ENCODE measurements at regions not wholly inside any gene's neighbourhood (a gene's known extent, or its start where the extent isn't known, plus 50 kb on each side); places are given as distances from the start of the nearest gene placed in this dataset.

DNA sequence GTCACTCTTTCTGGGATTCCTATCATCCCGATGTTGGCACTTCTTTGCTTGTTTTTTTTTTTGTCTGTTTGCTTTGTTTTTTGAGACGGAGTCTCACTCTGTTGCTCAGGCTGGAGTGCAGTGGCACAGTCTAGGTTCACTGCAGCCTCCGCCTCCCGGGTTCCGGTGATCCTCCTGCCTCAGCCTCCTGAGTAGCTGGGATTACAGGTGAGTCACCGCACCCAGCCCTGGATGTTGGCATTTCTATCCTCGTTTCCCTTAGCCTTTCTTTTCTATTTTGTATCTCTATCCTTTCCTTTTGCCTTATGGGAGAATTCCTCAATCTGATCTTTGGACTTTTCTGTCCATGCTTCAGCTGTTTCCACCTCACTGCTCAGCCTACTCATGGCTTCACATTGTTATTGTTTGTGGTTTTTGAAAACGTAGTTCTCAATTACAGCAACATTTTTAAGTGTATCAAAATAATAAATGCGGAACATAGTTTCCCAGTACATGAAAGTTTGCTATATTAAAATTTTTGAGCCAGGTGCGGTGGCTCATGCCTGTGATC, 62.1 kb upstream of the ZNF516 start:
- in situ Hi-C loops (cut with HindIII; ENCODE audit: low sequenced_read_pairs): no loop called here

DNA sequence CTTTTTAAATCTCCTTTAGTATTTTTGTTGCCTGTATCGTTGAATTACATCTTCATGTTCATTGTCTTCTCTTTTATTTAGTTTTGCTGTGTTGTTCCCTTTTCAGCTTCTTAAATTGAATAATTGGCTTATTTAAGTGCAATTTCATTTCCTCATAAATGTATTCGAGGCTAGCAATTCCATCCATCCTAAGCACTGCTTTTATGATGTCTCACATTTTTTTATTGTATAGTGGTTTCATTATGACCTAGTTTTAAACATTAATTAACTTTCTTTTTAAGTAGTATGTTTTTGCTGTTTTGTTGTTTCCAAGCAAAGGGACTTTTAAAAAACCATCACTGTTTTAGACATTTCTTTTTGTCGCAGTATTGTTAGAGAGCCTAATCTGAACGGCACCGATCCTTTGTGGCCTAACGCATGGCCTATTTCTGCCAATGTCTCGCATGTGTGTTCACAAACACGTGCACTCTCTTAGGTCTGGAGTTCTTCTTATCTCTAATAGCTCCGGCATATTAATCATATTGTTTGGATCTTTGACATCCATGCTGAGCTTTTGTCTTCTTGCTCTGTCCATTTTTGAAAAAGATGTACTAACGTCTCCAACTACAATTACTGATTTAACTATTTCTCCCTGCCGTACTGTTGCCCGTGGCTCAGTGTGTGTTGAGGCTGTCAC, 59.6 kb upstream of the ZNF516 start:
- in situ Hi-C loops (cut with HindIII; ENCODE audit: low sequenced_read_pairs): no loop called here

DNA sequence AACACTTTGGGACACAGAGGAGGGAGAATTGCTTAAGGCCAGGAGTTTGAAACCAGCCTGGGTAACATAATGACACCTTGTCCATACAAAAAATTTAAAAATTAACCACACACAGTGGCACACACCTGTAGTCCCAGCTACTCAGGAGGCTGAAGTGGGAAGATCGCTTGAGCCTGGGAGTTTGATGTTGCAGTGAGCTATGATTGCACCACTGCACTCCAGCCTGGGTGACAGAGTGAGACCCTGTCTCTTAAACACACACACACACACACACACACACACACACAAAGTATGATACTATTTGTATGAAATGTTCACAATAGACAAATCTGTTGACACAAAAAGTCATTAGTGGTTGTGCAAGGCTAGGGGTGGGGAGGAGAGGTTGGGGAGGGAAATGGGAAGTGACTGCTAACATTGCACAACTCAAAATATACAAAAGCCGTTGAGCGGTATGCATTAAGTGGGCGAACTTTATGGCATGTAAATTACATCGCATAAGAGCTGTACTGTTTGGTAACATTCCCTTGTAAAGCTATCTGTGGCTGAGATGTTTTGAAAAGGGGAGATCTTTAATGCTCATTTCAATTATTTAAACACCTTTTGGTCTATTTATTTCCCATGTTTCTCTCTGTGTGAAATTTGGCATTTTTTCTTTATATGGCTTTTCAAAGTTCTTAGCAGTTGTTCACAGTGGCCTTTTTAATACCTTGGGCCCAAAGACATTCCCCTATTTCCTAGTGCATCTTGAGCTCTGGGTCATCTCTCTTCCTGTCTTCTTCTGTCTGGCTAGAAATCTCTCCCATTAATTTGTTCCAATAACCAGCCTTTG, 58.9 kb upstream of the ZNF516 start:
- in situ Hi-C loops (cut with HindIII; ENCODE audit: low sequenced_read_pairs): no loop called here

DNA sequence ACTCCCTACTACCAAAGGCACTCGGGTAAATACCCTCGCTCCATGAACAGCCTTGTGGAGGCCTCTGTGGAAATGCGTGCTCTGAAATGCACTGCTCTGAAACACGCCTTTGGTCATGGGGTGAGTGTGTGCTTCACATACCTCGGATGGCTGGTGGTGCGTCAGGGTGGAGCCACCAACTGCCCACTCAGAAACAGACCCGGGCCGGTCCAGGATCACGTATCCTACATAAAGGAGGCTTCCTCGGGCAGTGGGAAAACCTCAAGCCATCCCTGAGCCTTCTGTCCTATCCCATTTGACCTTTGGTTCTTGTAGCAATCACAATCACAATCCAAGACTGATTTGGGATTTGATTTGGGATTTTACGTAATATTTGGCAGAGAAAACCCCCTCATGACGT, 53.5 kb upstream of the ZNF516 start:
- in situ Hi-C loops (cut with HindIII; ENCODE audit: low sequenced_read_pairs): no loop called here

DNA sequence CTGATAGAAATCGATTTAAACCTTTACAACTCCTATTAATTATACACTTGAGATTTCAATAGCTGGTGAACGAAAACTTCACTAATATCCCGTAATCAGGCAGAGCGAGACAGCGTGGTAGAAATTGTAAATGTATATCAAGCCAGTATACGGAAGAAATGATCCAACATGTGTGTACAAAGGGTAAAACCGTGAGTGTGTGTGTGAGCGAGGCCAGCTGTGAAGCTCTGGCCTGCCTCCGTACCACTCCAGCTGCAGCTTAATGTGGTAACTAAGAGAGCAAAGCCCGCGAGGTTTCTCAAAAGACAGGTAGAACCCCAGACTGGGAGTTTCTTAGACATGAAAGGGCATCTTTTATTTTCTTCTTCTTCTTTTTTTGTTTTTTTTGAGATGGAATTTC, 52.3 kb upstream of the ZNF516 start:
- in situ Hi-C loops (cut with HindIII; ENCODE audit: low sequenced_read_pairs): no loop called here

DNA sequence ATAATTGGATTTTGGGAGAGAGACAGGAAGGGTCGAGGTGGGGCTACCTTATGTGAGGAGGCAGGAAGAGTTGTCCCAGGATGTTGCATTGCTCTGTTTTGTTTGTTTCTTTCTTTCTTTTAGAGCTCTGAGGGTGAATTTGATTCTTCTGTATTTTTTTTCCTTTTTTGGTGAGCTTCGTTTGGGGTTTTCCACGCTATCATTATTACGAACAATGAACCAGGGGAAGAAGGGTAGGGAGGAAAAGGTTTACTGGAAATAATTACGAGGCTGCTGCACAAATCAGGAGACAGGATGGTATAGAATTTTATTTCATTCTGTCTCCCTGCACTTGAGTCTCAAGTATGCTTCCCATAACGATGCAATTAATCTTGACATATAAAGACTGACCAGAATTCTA, 51.4 kb upstream of the ZNF516 start:
- in situ Hi-C loops (cut with HindIII; ENCODE audit: low sequenced_read_pairs): no loop called here

DNA sequence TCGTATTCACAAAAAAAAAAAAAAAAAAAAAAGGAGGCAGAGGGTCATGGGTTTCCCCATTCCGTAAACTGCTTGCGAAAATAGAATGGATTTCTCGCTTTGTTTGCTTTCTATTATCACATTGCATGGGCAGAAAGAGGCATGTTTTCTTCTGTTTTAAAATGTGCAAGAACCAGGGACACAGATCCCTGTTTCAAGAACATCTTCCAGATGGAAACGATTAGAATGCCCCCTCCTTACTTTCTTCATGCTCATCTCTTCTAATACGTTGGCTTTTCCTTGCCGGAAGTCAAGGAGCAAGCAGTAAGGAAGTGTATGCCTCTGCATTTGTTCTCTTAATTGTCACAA, 51.0 kb upstream of the ZNF516 start:
- in situ Hi-C loops (cut with HindIII; ENCODE audit: low sequenced_read_pairs): no loop called here

DNA sequence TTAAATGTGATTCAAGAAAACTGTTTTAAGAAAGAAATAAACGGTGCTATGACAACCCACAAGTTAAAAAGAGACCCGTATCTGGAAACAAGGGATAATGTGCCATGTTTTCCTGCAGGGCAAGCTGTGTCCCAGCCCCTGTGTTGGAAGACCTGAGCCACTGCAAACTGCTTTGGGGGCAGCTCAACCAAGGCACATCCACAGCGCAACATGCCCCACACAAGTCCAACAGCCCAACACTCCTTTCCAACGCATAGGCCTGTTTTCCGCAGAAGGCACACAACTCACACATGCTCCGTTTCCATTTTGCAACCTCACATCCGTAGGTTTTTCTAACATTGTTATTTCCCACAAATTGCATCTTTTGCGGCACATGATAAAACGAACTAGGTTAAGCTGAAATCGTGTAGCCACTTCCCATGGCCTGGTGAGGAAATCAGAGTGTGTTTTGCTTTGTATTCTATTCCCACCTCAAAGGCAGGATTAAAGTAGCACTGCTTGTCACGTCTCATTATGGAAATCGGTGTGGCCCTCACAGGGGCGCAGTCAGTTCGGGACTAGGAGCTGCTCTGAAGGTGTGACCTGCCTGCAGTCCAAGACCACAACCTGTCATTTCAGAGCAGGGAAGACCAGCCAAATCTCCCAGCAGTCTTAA, 50.5 kb upstream of the ZNF516 start:
- in situ Hi-C loops (cut with HindIII; ENCODE audit: low sequenced_read_pairs): no loop called here

DNA sequence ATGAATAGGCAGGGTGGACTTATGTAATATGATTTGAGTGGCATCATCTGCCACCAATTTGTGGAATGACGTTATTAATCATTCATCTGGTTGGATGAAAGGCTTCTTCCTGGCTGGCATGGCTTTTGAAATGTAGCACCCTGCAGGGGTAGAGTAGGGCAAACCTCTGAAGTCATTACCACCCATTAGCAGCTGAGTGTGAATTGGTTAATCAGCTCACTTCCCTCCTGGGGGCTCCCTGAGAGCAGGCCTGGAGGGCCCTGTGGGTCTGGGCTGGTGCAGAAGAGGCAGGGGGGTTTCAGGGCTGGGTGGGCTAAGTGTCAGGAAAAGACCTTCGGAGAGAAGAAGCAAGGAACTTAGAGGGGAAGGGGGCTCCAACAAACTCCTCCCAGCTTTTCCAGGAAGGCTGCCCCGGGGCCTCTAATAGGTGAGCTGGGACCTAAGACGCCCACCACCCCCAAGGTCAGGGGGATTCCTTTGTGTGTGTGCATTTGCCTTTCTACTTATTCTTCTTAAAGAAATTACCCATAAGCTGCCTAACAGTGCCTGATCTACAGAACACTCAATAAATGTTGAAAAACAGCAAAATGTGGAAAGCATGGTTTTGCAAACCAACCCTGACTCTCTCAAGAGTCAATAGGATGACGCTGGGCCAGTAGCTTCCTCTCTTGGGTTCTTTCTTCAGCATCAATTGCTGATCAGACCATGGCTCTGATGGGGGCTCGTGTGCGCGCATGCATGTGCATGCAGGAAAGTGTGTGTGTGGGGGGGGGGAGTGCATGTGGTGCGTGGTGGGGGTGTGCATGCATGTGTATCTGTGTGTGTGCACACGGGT, 49.7 kb upstream of the ZNF516 start:
- in situ Hi-C loops (cut with HindIII; ENCODE audit: low sequenced_read_pairs): no loop called here

Measured in endothelial cell of hepatic sinusoid (primary cell).